SIG-M5 treated with dmso at 0.1 percent for 504 hours (cell line): ENCODE measurements at regions not wholly inside any gene's neighbourhood (a gene's known extent, or its start where the extent isn't known, plus 50 kb on each side); places are given as distances from the start of the nearest gene placed in this dataset.
"Not testable (repeated sequence)": the region's sequence is repeated elsewhere in the genome, so short reads cannot be mapped to it uniquely, and the experiment has no call there.

Source experiments
- DNase-seq: peaks from one replicate; lab custom pipeline; 2025; ENCODE audit not compliant: unreplicated experiment; lab: John Stamatoyannopoulos, UW

GRCh38 chr9:93813221-93814076 lies 141.7 kb downstream of the BARX1 start:
- no peak for DNase-seq

GRCh38 chr9:93812410-93812668 lies 142.8 kb downstream of the BARX1 start:
- DNase-seq: no peak

GRCh38 chr9:93810028-93810971 lies 144.9 kb downstream of the BARX1 start:
- DNase-seq: no peak

- DNase-seq: no peak
These were observed 145.8 kb downstream of the BARX1 start for GRCh38 chr9:93809204-93809940.

- no peak for DNase-seq
These were observed 146.8 kb downstream of the BARX1 start for GRCh38 chr9:93808115-93809029.

GRCh38 chr9:93807166-93808074 lies 147.7 kb downstream of the BARX1 start:
- no peak for DNase-seq

GRCh38 chr9:93801581-93802284 lies 153.4 kb downstream of the BARX1 start:
- no peak for DNase-seq

- DNase-seq: no peak
These were observed 154.0 kb downstream of the BARX1 start for GRCh38 chr9:93801120-93801519.

GRCh38 chr9:93792358-93792757 lies 162.8 kb downstream of the BARX1 start:
- DNase-seq: no peak

GRCh38 chr9:93786204-93786603 lies 169.0 kb downstream of the BARX1 start:
- no peak for DNase-seq

- DNase-seq: no peak
These were observed 178.3 kb downstream of the BARX1 start for GRCh38 chr9:93776873-93777272.

- DNase-seq: no peak
These were observed 178.9 kb downstream of the BARX1 start for GRCh38 chr9:93776256-93776655.

- no peak for DNase-seq
These were observed 180.6 kb downstream of the BARX1 start for GRCh38 chr9:93774331-93775102.

- no peak for DNase-seq
These were observed 183.9 kb downstream of the BARX1 start for GRCh38 chr9:93771276-93771675.

GRCh38 chr9:93761822-93762221 lies 185.4 kb downstream of the PHF2 start:
- DNase-seq: no peak

- no peak for DNase-seq
These were observed 173.7 kb downstream of the PHF2 start for GRCh38 chr9:93750045-93750444.

- not testable (repeated sequence) for DNase-seq
These were observed 172.4 kb downstream of the PHF2 start for GRCh38 chr9:93748827-93749226.

GRCh38 chr9:93731963-93732362 lies 155.6 kb downstream of the PHF2 start:
- DNase-seq: no peak
